ENCODE measurements at regions not wholly inside any gene's neighbourhood (a gene's known extent, or its start where the extent isn't known, plus 50 kb on each side); places are given as distances from the start of the nearest gene placed in this dataset.

GRCh38 chr12:88895634-88896033 is 315.4 kb upstream of the KITLG start:
- TF ChIP-seq, protein P1, sequence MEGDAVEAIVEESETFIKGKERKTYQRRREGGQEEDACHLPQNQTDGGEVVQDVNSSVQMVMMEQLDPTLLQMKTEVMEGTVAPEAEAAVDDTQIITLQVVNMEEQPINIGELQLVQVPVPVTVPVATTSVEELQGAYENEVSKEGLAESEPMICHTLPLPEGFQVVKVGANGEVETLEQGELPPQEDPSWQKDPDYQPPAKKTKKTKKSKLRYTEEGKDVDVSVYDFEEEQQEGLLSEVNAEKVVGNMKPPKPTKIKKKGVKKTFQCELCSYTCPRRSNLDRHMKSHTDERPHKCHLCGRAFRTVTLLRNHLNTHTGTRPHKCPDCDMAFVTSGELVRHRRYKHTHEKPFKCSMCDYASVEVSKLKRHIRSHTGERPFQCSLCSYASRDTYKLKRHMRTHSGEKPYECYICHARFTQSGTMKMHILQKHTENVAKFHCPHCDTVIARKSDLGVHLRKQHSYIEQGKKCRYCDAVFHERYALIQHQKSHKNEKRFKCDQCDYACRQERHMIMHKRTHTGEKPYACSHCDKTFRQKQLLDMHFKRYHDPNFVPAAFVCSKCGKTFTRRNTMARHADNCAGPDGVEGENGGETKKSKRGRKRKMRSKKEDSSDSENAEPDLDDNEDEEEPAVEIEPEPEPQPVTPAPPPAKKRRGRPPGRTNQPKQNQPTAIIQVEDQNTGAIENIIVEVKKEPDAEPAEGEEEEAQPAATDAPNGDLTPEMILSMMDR (IDR thresholded peaks at IDR 0.05) = no peak
- TF ChIP-seq POLR2AphosphoS5 (IDR thresholded peaks at IDR 0.05) (no peak), POLR2A (IDR thresholded peaks at IDR 0.05) (no peak)

Measured in gastroesophageal sphincter (tissue), 3 donors.